Upper lobe of left lung (tissue), 6 donors: ENCODE measurements at regions not wholly inside any gene's neighbourhood (a gene's known extent, or its start where the extent isn't known, plus 50 kb on each side); places are given as distances from the start of the nearest gene placed in this dataset.
"Not testable (repeated sequence)": the region's sequence is repeated elsewhere in the genome, so short reads cannot be mapped to it uniquely, and the experiment has no call there.

Experiments used
- ATAC-seq, 2 donors: fragments of 200-7000 bp; cut with Tn5 transposase; one replicate each; pipeline ENCODE4 v1.9.1; 2022; ENCODE audit warnings: mild to moderate bottlenecking in 2 of 2, moderate library complexity in 2 of 2; ENCODE audit not compliant: low FRiP score in 2 of 2
- DNase-seq, 2 donors: peaks; one replicate each; pipeline ENCODE4 v3.0.0-alpha.2; 2019 to 2020
- H3K27ac ChIP-seq, 4 donors: fragments of 200-600 bp; sonication (generic); one replicate each; pipeline ENCODE4 v1.5.1; 2016 to 2019
- H3K27me3 ChIP-seq, 4 donors: fragments of 200-600 bp; sonication (generic); one replicate each; pipeline ENCODE4 v1.5.1; 2017 to 2019
- H3K36me3 ChIP-seq, 4 donors: fragments of 200-600 bp; sonication (generic); one replicate each; pipeline ENCODE4 v1.5.1; 2016 to 2019
- H3K4me1 ChIP-seq, 4 donors: fragments of 200-600 bp; sonication (generic); one replicate each; pipeline ENCODE4 v1.5.1; 2018 to 2019
- H3K4me3 ChIP-seq, 4 donors: fragments of 200-600 bp; sonication (generic); one replicate each; pipeline ENCODE4 v1.5.1; 2017 to 2019; ENCODE audit warnings: mild to moderate bottlenecking in 2 of 4, moderate library complexity in 1 of 4
- H3K9me3 ChIP-seq, 4 donors: fragments of 200-600 bp; sonication (generic); one replicate each; pipeline ENCODE4 v1.5.1; 2018 to 2019
- CTCF ChIP-seq, 6 experiments: fragments of 450-650 bp in 4 of 6; fragments of 200-600 bp in 2 of 6; sonication (generic) in 2 of 6; IDR thresholded peaks; one replicate each; pipeline ENCODE4 v1.5.1; 2016 to 2019; ENCODE audit warnings: antibody characterized with exemption in 6 of 6
- EP300 ChIP-seq, 4 donors: sonication (generic); formaldehyde crosslinking; IDR thresholded peaks; one replicate each; pipeline ENCODE4 v1.5.1; 2017; ENCODE audit warnings: antibody characterized with exemption in 4 of 4, control low read depth in 2 of 4
- POLR2A ChIP-seq, 4 donors: fragments of 450-650 bp; IDR thresholded peaks; one replicate each; pipeline ENCODE4 v1.5.1; 2016 to 2017; ENCODE audit warnings: antibody characterized with exemption in 4 of 4, mild to moderate bottlenecking in 2 of 4
- POLR2AphosphoS5 ChIP-seq, 2 donors: sonication (generic); formaldehyde crosslinking; IDR thresholded peaks; one replicate each; pipeline ENCODE4 v1.5.1; 2017; ENCODE audit warnings: antibody characterized with exemption in 2 of 2
- whole genome bisulfite sequencing, 2 donors: methylation state at CpG; one replicate each; pipeline ENCODE4 v1.1.5; 2017 to 2018; 5-methylcytosine and 5-hydroxymethylcytosine counted together
- donor health status: DM: no; HTN: no; CAD: no; lungs with moderate emphysema.
- donor health status: DM: no; HTN: yes; CAD: no; lungs with severe emphysema.

- DNase-seq, result no peak
- H3K27ac ChIP-seq, result no peak overlapping the region
- no peaks in the 10 kb centered on the region for H3K9me3 ChIP-seq
- TF ChIP-seq POLR2A (IDR thresholded peaks at IDR 0.05) (no peak), CTCF (IDR thresholded peaks at IDR 0.05) (no peak), EP300 (IDR thresholded peaks at IDR 0.05) (no peak), POLR2AphosphoS5 (IDR thresholded peaks at IDR 0.05) (no peak)
- no peaks in the 10 kb centered on the region for H3K27me3 ChIP-seq
- WGBS, 2 donors, result 80 to 84% methylated on average over 2 of the region's 2 CpGs
- no peaks in the 10 kb centered on the region for H3K36me3 ChIP-seq
- H3K4me1 ChIP-seq, result no peaks in the 10 kb centered on the region
- no peak for ATAC-seq
- no peak overlapping the region for H3K4me3 ChIP-seq
Observed at GRCh38 chr18:30855762-30856161, 186.8 kb downstream of the DSC3 start.

- DNase-seq (no peak), ATAC-seq (no peak)
- H3K27me3 ChIP-seq, result no peaks in the 10 kb centered on the region
- H3K27ac ChIP-seq, result no peak overlapping the region
- TF ChIP-seq POLR2A (IDR thresholded peaks at IDR 0.05) (no peak), EP300 (IDR thresholded peaks at IDR 0.05) (no peak), CTCF (IDR thresholded peaks at IDR 0.05) (no peak), POLR2AphosphoS5 (IDR thresholded peaks at IDR 0.05) (no peak)
- H3K36me3 ChIP-seq, result no peaks in the 10 kb centered on the region
- peaks cover 0 to 14% (median 0%) of the 10 kb centered on the region in 4 donors for H3K9me3 ChIP-seq
- H3K4me1 ChIP-seq, result no peaks in the 10 kb centered on the region
- no peak overlapping the region for H3K4me3 ChIP-seq
Observed at GRCh38 chr18:30852980-30853379, 189.6 kb downstream of the DSC3 start.

- Histone ChIP-seq H3K4me3 (no peak overlapping the region), H3K27ac (no peak overlapping the region), H3K4me1 (no peaks in the 10 kb centered on the region), H3K9me3 (peaks cover 0 to 14% (median 0%) of the 10 kb centered on the region in 4 donors), H3K36me3 (no peaks in the 10 kb centered on the region), H3K27me3 (no peaks in the 10 kb centered on the region)
- DNase-seq, result no peak
- 78 to 80% methylated on average over 2 of the region's 2 CpGs for WGBS, 2 donors
- no peak for TF ChIP-seq POLR2AphosphoS5 (IDR thresholded peaks at IDR 0.05)
- no peak for TF ChIP-seq EP300 (IDR thresholded peaks at IDR 0.05)
- TF ChIP-seq POLR2A (IDR thresholded peaks at IDR 0.05), result no peak
- no peak for TF ChIP-seq CTCF (IDR thresholded peaks at IDR 0.05)
- no peak for ATAC-seq
Observed at GRCh38 chr18:30852541-30852940, 190.0 kb downstream of the DSC3 start.

GRCh38 chr18:30839056-30839561 lies 203.4 kb downstream of the DSC3 start:
- DNase-seq, result peak in 1 of 2 donors; percentile 69
- H3K36me3 ChIP-seq, H3K4me1 ChIP-seq, H3K27me3 ChIP-seq, ATAC-seq, H3K9me3 ChIP-seq, H3K27ac ChIP-seq, H3K4me3 ChIP-seq: not testable (repeated sequence)
- WGBS, 2 donors, result 95 to 98% methylated on average over 9 to 14 of the region's 25 CpGs

GRCh38 chr18:30828700-30829099 lies 213.8 kb downstream of the DSC3 start:
- Histone ChIP-seq H3K9me3 (no peaks in the 10 kb centered on the region), H3K27me3 (no peaks in the 10 kb centered on the region), H3K27ac (no peak overlapping the region), H3K36me3 (no peaks in the 10 kb centered on the region), H3K4me1 (no peaks in the 10 kb centered on the region), H3K4me3 (no peak overlapping the region)
- TF ChIP-seq CTCF (IDR thresholded peaks at IDR 0.05) (no peak), POLR2AphosphoS5 (IDR thresholded peaks at IDR 0.05) (no peak), POLR2A (IDR thresholded peaks at IDR 0.05) (no peak), EP300 (IDR thresholded peaks at IDR 0.05) (no peak)
- ATAC-seq (no peak), DNase-seq (no peak)
- WGBS, 2 donors, result 49 to 52% methylated on average over 2 of the region's 2 CpGs
